ENCODE measurements at regions not wholly inside any gene's neighbourhood (a gene's known extent, or its start where the extent isn't known, plus 50 kb on each side); places are given as distances from the start of the nearest gene placed in this dataset.

GRCh38 chr3:13173186-13173585 is 100.0 kb upstream of the IQSEC1 start:
- no peak for DNase-seq (ENCODE audit: low read depth in 2 of 2)

GRCh38 chr3:13172644-13173013 is 99.4 kb upstream of the IQSEC1 start:
- DNase-seq (ENCODE audit: low read depth in 2 of 2) = no peak

- no peak for DNase-seq (ENCODE audit: low read depth in 2 of 2)
These were observed 98.7 kb upstream of the IQSEC1 start for GRCh38 chr3:13171704-13172643.

- DNase-seq (ENCODE audit: low read depth in 2 of 2) = no peak
These were observed 97.1 kb upstream of the IQSEC1 start for GRCh38 chr3:13170317-13170716.

- DNase-seq (ENCODE audit: low read depth in 2 of 2) = no peak
These were observed 95.2 kb upstream of the IQSEC1 start for GRCh38 chr3:13168391-13168790.

GRCh38 chr3:13167829-13168228 is 94.6 kb upstream of the IQSEC1 start:
- no peak for DNase-seq (ENCODE audit: low read depth in 2 of 2)

- DNase-seq (ENCODE audit: low read depth in 2 of 2) = no peak
These were observed 94.0 kb upstream of the IQSEC1 start for GRCh38 chr3:13167064-13167743.

- no peak for DNase-seq (ENCODE audit: low read depth in 2 of 2)
These were observed 93.2 kb upstream of the IQSEC1 start for GRCh38 chr3:13166243-13167063.

GRCh38 chr3:13165576-13165975 is 92.3 kb upstream of the IQSEC1 start:
- no peak for DNase-seq (ENCODE audit: low read depth in 2 of 2)

- no peak for DNase-seq (ENCODE audit: low read depth in 2 of 2)
These were observed 91.8 kb upstream of the IQSEC1 start for GRCh38 chr3:13164893-13165492.

- no peak for DNase-seq (ENCODE audit: low read depth in 2 of 2)
These were observed 90.7 kb upstream of the IQSEC1 start for GRCh38 chr3:13163848-13164382.

GRCh38 chr3:13162549-13163320 is 89.5 kb upstream of the IQSEC1 start:
- DNase-seq (ENCODE audit: low read depth in 2 of 2) = no peak

- no peak for DNase-seq (ENCODE audit: low read depth in 2 of 2)
These were observed 88.7 kb upstream of the IQSEC1 start for GRCh38 chr3:13161771-13162535.

- DNase-seq (ENCODE audit: low read depth in 2 of 2) = no peak
These were observed 88.0 kb upstream of the IQSEC1 start for GRCh38 chr3:13161021-13161759.

GRCh38 chr3:13160619-13161018 is 87.4 kb upstream of the IQSEC1 start:
- no peak for DNase-seq (ENCODE audit: low read depth in 2 of 2)

- no peak for DNase-seq (ENCODE audit: low read depth in 2 of 2)
These were observed 86.7 kb upstream of the IQSEC1 start for GRCh38 chr3:13159890-13160289.

GRCh38 chr3:13158871-13159270 is 85.6 kb upstream of the IQSEC1 start:
- DNase-seq (ENCODE audit: low read depth in 2 of 2) = no peak

GRCh38 chr3:13158408-13158807 is 85.2 kb upstream of the IQSEC1 start:
- DNase-seq (ENCODE audit: low read depth in 2 of 2) = no peak

- DNase-seq (ENCODE audit: low read depth in 2 of 2) = no peak
These were observed 84.8 kb upstream of the IQSEC1 start for GRCh38 chr3:13157986-13158385.
